Limb (tissue), 2 donors: ENCODE measurements at regions not wholly inside any gene's neighbourhood (a gene's known extent, or its start where the extent isn't known, plus 50 kb on each side); places are given as distances from the start of the nearest gene placed in this dataset.

Experiments
- DNase-seq, 2 donors: peaks; one replicate each; pipeline ENCODE4 v3.0.0-alpha.2; 2016; ENCODE audit errors: extremely low spot score in 2 of 2

DNA sequence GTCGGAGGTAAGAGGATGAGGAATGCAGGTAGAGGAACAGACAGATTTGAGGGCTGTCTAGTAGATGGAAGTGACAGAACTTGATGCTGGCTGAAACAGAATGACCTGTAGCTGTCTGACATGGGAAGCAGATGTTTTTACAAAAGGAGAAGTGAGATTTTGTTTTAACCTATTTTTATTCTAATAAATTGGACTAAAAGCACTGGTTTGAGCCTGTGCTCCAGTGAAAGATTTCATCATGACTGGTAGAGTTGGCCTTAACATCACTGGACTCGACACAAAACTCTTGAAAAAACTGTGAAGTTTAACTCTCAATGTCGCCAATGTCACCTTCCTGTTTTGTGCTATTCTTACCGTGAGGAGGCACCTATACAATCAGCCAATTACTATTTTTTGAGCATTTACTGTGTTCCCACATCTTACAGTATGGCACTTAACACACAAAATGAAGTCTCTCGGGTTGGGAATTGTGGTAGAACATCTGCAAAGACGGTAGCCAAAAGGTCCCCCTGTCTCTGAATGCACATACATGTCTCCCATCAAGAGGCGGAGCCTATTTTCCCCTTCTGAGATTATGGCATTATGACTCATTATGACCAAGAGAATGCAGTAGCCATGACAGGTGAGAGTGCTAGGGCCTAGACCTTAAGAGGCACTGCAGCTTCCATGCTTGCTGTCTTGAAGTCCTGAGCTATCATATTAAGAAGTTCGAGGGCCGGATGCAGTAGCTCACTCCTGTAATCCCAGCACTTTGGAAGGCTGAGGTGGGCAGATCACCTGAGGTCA lies 93.2 kb downstream of the FOXF2 start:
- DNase-seq: no peak

GRCh38 chr6:1485678-1486077 lies 96.3 kb downstream of the FOXF2 start:
- no peak for DNase-seq

DNA sequence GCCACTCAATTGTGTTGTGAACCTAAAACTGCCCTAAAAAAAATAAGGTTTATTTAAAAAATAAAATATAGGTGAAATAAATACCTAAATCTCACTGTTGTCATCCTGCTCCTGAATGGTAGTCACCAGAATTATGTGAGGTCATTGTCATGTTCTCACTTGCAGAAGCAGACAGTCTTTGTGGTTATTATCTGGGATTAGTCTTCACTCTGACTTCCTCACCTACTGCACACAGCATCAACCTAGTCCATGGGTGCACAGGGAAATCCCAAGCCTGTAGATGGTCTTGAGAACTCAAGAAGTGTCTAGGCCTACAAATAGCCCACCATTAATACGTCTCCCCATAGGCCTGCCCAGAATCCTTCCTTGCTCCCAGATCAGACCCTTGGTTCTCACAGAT lies 97.0 kb downstream of the FOXF2 start:
- DNase-seq: no peak

DNA sequence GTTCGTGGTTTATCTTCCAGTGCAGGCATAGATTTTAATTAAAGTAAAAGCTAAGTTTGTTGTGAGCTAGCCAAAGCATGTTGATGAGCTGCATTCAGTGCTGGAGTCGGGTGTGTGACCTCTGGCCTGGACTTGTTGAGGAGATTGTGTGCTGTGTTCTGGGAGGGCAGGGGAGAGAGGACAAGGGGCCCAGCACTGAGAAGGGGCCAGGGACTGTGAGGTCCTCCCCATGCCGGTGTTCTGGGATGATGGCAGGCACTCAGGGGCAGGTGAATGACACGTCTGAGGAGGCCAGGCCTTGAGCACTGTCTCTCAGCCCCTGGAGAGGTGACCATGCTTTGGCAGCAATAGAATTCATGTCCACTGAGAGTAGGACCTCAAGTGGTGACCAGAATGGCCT lies 97.9 kb downstream of the FOXF2 start:
- no peak for DNase-seq

DNA sequence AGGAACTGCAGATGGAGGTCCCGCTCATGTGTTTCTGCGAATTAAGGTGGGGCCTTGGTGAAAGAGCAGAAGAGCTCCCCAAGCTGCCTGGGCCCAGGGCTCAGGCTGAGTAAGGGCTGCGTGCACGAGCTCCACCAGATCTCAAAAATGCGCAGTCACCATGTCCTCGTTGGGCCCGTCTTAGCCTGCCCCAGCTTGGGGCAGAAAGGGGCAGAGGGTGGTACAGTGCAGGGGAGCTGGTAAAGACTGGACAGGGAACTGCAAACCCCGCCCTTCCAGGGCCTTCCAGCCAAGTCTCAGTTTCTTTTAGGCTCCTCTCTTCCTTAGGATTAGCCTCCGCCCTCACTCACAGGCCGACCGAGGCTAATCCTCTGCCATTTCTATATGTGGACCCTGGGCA lies 101.6 kb downstream of the FOXF2 start:
- no peak for DNase-seq

- peak in 1 of 2 donors; percentile 47 for DNase-seq
Measured at GRCh38 chr6:1491591-1492319, 102.4 kb downstream of the FOXF2 start.

GRCh38 chr6:1494671-1495070 lies 105.3 kb downstream of the FOXF2 start:
- DNase-seq: no peak

DNA sequence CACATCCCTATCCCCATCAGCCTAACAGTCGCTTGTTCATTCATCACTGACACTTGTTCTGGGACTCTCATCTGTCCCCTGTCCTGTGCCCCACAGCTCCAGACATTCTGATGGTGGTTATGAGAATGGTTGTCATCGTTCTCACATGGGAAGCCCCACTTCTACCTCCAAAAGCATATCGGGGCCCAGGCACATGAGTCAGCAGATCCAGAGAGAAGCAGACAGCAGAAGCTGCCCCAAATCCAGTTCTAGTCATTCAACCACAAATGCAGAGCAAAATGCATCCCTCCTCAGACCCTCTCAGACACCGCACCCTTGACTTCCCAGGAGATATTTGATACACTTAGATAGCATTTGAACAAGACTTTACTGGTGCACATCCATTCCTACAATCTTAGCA lies 106.0 kb downstream of the FOXF2 start:
- DNase-seq: no peak

DNA sequence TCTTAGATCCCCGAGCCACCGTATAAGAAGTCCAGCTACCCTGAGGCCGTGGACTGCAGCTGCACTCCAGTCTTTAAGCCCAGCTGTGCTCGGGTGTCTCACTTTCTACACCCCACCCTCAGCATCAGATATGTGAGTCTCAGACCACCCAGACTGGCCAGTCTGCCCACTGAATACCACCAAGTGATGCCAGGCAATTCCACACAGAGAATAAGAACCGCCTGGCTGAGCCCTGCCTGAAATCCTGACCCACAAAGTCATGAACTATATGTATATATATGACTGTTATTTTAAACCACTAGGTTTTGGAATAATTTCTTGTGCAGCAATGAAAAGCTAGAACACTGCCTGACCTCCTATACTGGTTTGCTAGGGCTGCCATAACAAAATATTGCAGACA lies 106.7 kb downstream of the FOXF2 start:
- DNase-seq: no peak

- peak in 1 of 2 donors; percentile 66 for DNase-seq
Measured at GRCh38 chr6:1496836-1497760, 107.7 kb downstream of the FOXF2 start.

- no peak for DNase-seq
Measured at GRCh38 chr6:1497761-1498105, 108.4 kb downstream of the FOXF2 start.

GRCh38 chr6:1498491-1499113 lies 109.2 kb downstream of the FOXF2 start:
- no peak for DNase-seq

GRCh38 chr6:1499777-1500176 lies 109.9 kb upstream of the FOXC1 start:
- peak; percentile 47 to 61 for DNase-seq

DNA sequence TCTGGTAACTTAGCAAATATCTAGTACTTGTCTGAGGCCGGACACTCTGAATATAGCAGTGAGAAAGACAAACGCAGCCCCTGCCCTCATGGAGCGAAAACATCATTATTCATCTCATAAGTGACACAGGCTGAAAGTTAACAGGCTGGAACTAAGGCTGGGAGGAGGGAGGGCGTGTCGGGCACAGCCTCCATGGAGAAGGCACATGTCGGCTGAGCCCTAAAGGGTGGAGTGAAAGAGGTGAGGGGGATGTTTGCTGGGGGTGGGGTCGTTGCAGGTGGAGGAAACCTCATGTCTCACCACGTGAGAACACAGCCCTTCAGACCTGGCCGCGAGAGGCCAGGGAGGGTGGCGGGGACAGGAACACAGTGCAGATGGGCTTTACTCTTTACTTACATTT lies 108.8 kb upstream of the FOXC1 start:
- DNase-seq: no peak

- DNase-seq: no peak
Measured at GRCh38 chr6:1502041-1502440, 107.7 kb upstream of the FOXC1 start.

GRCh38 chr6:1503811-1504210 lies 105.9 kb upstream of the FOXC1 start:
- no peak for DNase-seq

- no peak for DNase-seq
Measured at GRCh38 chr6:1504465-1504864, 105.2 kb upstream of the FOXC1 start.

- DNase-seq: no peak
Measured at GRCh38 chr6:1507251-1507650, 102.5 kb upstream of the FOXC1 start.

- no peak for DNase-seq
Measured at GRCh38 chr6:1509241-1509640, 100.5 kb upstream of the FOXC1 start.

DNA sequence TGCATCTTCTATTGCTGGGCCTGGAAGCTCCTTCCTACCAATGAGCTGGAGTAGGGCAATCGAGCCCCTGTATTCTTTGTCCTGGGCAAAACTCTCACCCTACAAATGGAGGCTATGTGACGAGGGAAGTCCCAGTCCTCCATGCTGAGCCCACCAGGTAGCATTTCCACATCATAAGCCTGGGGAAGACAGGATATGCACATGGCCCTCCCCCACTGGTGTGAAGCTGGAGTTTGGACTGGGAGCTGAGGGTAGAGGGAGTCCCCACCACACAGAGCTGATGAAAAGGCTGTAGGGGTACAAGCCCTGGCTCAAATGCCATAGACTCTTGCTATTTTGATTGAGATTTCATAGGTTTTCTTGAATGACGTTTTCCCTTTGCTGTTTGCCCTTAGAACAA lies 99.5 kb upstream of the FOXC1 start:
- DNase-seq: no peak

- DNase-seq: no peak
Measured at GRCh38 chr6:1513215-1513780, 96.4 kb upstream of the FOXC1 start.
